ENCODE measurements at regions not wholly inside any gene's neighbourhood (a gene's known extent, or its start where the extent isn't known, plus 50 kb on each side); places are given as distances from the start of the nearest gene placed in this dataset.
"Not testable (repeated sequence)": the region's sequence is repeated elsewhere in the genome, so short reads cannot be mapped to it uniquely, and the experiment has no call there.

DNA sequence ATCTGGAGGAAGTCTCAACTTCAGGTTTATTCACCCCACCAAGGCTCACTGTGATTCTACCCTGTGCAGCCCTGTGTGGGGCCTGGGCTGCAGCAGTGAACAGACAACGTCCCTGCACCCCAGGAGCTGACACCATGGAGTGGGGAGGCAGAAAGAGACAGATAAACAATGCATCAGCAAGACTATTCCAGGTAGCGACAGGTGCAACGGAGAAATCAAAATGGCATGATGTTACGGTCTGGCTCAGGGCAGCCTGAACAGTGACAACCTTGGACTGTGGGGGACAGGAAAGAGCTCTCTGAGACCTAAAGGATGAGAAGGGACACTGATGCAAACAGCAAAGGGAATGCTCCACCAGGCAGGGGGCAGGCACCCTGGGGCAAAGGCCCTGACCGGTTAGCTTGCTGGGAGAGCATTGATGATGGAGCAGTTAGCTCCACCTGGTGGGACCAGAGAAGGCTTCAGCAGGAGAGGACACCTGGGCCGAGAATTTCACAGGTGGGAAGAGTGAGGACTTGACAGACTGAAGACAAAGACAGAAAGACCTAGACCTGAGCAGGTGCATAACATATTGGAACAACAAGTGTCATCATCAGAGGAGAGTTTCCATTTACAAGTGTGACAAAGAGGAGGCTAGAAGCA, 589.9 kb downstream of the MATN1 start:
- H3K4me3 ChIP-seq (ENCODE audit: low read depth, low read length), result no peak overlapping the region
- Mint-ChIP-seq H3K27ac (no peak overlapping the region), H3K9me3 (peaks cover 0 to 4% (median 0%) of the 10 kb centered on the region in 7 donors), H3K4me3 (no peak overlapping the region), H3K4me1 (no peaks in the 10 kb centered on the region), H3K27me3 (no peaks in the 10 kb centered on the region), H3K36me3 (no peaks in the 10 kb centered on the region)
- no peak for DNase-seq
- ATAC-seq (ENCODE audit: low read depth in 2 of 2), result no peak
- no peaks in the 10 kb centered on the region for H3K36me3 ChIP-seq (ENCODE audit: control insufficient read depth, insufficient read depth, low read length)
- H3K27me3 ChIP-seq (ENCODE audit: control insufficient read depth, insufficient read depth, low read length), result no peaks in the 10 kb centered on the region
- H3K27ac ChIP-seq (ENCODE audit: insufficient read depth, low read length, poor library complexity, severe bottlenecking), result no peak overlapping the region
- no peaks in the 10 kb centered on the region for H3K4me1 ChIP-seq (ENCODE audit: control insufficient read depth, insufficient read depth, low read length, poor library complexity, severe bottlenecking)
- no peaks in the 10 kb centered on the region for H3K9me3 ChIP-seq (ENCODE audit: control insufficient read depth in 2 of 2, low read length in 2 of 2)

DNA sequence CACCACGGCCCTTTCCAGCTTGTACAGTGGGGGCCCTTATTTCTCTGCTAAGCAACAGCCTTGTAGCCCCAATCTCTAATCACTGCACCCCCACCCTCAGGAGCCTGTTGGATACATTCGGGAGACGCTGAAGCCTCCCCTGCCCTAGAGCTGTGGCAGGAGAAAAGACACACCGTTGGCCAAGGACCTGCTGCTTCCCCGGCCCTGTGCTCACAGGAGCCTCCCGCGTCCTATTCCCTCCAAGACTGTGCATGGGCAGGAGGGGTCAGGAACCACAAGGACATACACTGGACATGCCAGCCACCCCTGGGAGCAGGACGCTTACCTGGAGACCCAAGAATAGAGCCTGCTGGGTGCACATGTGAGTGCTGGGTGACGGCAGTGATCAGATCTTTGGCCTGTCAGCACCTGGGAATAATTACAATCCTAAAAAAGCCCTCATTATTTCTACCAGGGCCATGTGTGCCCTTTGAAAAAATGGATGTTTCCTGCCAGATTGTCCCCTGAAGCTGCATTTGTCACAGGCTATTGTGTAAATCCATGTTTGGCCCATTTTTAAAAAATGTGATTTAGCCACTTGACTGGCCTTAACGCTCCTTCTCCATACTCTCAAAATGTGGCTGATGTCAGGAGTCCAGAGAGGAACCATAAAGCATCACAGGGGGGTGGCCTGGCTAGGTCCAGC, 590.6 kb downstream of the MATN1 start:
- Mint-ChIP-seq H3K4me1 (no peaks in the 10 kb centered on the region), H3K9me3 (peaks cover 0 to 4% (median 0%) of the 10 kb centered on the region in 7 donors), H3K4me3 (no peak overlapping the region), H3K36me3 (no peaks in the 10 kb centered on the region), H3K27ac (no peak overlapping the region), H3K27me3 (no peaks in the 10 kb centered on the region)
- Histone ChIP-seq H3K36me3 (ENCODE audit: control insufficient read depth, insufficient read depth, low read length) (no peaks in the 10 kb centered on the region), H3K4me1 (ENCODE audit: control insufficient read depth, insufficient read depth, low read length, poor library complexity, severe bottlenecking) (no peaks in the 10 kb centered on the region), H3K27ac (ENCODE audit: insufficient read depth, low read length, poor library complexity, severe bottlenecking) (no peak overlapping the region), H3K9me3 (ENCODE audit: control insufficient read depth in 2 of 2, low read length in 2 of 2) (no peaks in the 10 kb centered on the region), H3K27me3 (ENCODE audit: control insufficient read depth, insufficient read depth, low read length) (no peaks in the 10 kb centered on the region), H3K4me3 (ENCODE audit: low read depth, low read length) (no peak overlapping the region)
- ATAC-seq (ENCODE audit: low read depth in 2 of 2) (no peak), DNase-seq (no peak)

DNA sequence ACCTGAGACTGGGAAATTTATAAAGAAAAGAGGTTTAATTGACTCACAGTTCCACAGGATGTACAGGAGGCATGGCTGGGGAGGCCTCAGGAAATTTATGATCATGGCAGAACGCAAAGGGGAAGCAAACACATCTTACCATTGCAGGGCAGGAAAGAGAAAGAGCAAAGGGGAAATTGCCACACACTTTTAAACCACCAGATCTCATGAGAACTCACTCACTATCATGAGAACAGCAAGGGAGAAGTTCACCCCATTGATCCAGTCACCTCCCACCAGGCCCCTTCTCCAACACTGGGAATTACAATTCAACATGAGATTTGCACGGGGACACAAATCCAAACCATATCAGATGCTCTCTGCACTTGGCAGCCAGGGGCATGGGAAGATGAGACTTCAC, 592.8 kb downstream of the MATN1 start:
- not testable (repeated sequence) for H3K27ac ChIP-seq (ENCODE audit: insufficient read depth, low read length, poor library complexity, severe bottlenecking); DNase-seq; ATAC-seq (ENCODE audit: low read depth in 2 of 2); H3K4me1 Mint-ChIP-seq; H3K36me3 ChIP-seq (ENCODE audit: control insufficient read depth, insufficient read depth, low read length); H3K27ac Mint-ChIP-seq; H3K27me3 Mint-ChIP-seq; H3K4me1 ChIP-seq (ENCODE audit: control insufficient read depth, insufficient read depth, low read length, poor library complexity, severe bottlenecking); H3K9me3 ChIP-seq (ENCODE audit: control insufficient read depth in 2 of 2, low read length in 2 of 2); H3K36me3 Mint-ChIP-seq; H3K27me3 ChIP-seq (ENCODE audit: control insufficient read depth, insufficient read depth, low read length); H3K4me3 ChIP-seq (ENCODE audit: low read depth, low read length); H3K4me3 Mint-ChIP-seq; H3K9me3 Mint-ChIP-seq

- Mint-ChIP-seq H3K27me3 (no peaks in the 10 kb centered on the region), H3K36me3 (no peaks in the 10 kb centered on the region), H3K9me3 (no peaks in the 10 kb centered on the region), H3K4me3 (no peak overlapping the region), H3K4me1 (no peaks in the 10 kb centered on the region), H3K27ac (no peak overlapping the region)
- H3K4me3 ChIP-seq (ENCODE audit: low read depth, low read length), result no peak overlapping the region
- no peaks in the 10 kb centered on the region for H3K4me1 ChIP-seq (ENCODE audit: control insufficient read depth, insufficient read depth, low read length, poor library complexity, severe bottlenecking)
- no peak overlapping the region for H3K27ac ChIP-seq (ENCODE audit: insufficient read depth, low read length, poor library complexity, severe bottlenecking)
- DNase-seq, result no peak
- H3K27me3 ChIP-seq (ENCODE audit: control insufficient read depth, insufficient read depth, low read length), result no peaks in the 10 kb centered on the region
- no peaks in the 10 kb centered on the region for H3K9me3 ChIP-seq (ENCODE audit: control insufficient read depth in 2 of 2, low read length in 2 of 2)
- ATAC-seq (ENCODE audit: low read depth in 2 of 2), result no peak
- H3K36me3 ChIP-seq (ENCODE audit: control insufficient read depth, insufficient read depth, low read length), result no peaks in the 10 kb centered on the region
Observed at GRCh38 chr1:30130099-30130498, 593.3 kb downstream of the MATN1 start.

DNA sequence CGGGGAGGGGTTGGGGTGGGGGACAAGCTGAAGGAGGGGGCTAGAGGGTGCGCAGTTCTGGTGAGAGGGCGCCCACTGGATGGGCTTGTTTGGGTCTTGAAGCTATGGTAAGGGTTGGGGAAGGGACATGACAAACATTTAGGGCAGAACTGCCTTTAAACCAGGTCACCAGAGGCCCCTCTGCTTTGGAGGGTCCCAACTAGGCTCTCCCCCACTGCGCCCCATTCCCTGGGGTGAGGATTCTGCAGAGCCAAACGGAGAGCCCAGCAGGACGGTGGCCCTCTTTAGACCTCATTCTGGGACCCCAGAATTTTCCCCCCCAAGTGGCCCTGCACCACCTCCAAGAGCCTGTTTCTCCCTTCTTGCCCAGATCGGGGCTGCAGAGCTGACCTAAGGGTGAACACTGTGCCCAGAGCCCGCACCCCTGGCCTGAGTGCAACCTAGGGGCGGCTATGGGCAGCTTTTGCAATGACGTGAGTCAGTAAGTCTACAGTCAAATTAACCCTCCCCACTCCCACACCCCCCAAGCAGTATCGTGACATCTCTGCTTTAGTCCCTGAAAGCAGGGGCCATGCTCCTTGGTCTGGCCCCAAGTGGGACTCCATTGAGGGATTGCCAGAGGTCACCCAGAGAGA, 593.8 kb downstream of the MATN1 start:
- DNase-seq (no peak), ATAC-seq (ENCODE audit: low read depth in 2 of 2) (no peak)
- Mint-ChIP-seq H3K4me1 (no peaks in the 10 kb centered on the region), H3K27ac (no peak overlapping the region), H3K4me3 (no peak overlapping the region), H3K27me3 (no peaks in the 10 kb centered on the region), H3K9me3 (no peaks in the 10 kb centered on the region), H3K36me3 (no peaks in the 10 kb centered on the region)
- no peak overlapping the region for H3K4me3 ChIP-seq (ENCODE audit: low read depth, low read length)
- no peaks in the 10 kb centered on the region for H3K4me1 ChIP-seq (ENCODE audit: control insufficient read depth, insufficient read depth, low read length, poor library complexity, severe bottlenecking)
- no peak overlapping the region for H3K27ac ChIP-seq (ENCODE audit: insufficient read depth, low read length, poor library complexity, severe bottlenecking)
- H3K36me3 ChIP-seq (ENCODE audit: control insufficient read depth, insufficient read depth, low read length), result no peaks in the 10 kb centered on the region
- no peaks in the 10 kb centered on the region for H3K9me3 ChIP-seq (ENCODE audit: control insufficient read depth in 2 of 2, low read length in 2 of 2)
- H3K27me3 ChIP-seq (ENCODE audit: control insufficient read depth, insufficient read depth, low read length), result no peaks in the 10 kb centered on the region

- H3K36me3 Mint-ChIP-seq, result no peaks in the 10 kb centered on the region
- ATAC-seq (ENCODE audit: low read depth in 2 of 2) (no peak), DNase-seq (no peak)
- no peak overlapping the region for H3K27ac ChIP-seq (ENCODE audit: insufficient read depth, low read length, poor library complexity, severe bottlenecking)
- no peak overlapping the region for H3K4me3 ChIP-seq (ENCODE audit: low read depth, low read length)
- no peak overlapping the region for H3K4me3 Mint-ChIP-seq
- no peak overlapping the region for H3K27ac Mint-ChIP-seq
- H3K9me3 Mint-ChIP-seq, result no peaks in the 10 kb centered on the region
- no peaks in the 10 kb centered on the region for H3K9me3 ChIP-seq (ENCODE audit: control insufficient read depth in 2 of 2, low read length in 2 of 2)
- H3K27me3 Mint-ChIP-seq, result no peaks in the 10 kb centered on the region
- H3K27me3 ChIP-seq (ENCODE audit: control insufficient read depth, insufficient read depth, low read length), result no peaks in the 10 kb centered on the region
- H3K4me1 Mint-ChIP-seq, result no peaks in the 10 kb centered on the region
- H3K4me1 ChIP-seq (ENCODE audit: control insufficient read depth, insufficient read depth, low read length, poor library complexity, severe bottlenecking), result no peaks in the 10 kb centered on the region
- no peaks in the 10 kb centered on the region for H3K36me3 ChIP-seq (ENCODE audit: control insufficient read depth, insufficient read depth, low read length)
Observed at GRCh38 chr1:30129001-30129408, 594.4 kb downstream of the MATN1 start.

DNA sequence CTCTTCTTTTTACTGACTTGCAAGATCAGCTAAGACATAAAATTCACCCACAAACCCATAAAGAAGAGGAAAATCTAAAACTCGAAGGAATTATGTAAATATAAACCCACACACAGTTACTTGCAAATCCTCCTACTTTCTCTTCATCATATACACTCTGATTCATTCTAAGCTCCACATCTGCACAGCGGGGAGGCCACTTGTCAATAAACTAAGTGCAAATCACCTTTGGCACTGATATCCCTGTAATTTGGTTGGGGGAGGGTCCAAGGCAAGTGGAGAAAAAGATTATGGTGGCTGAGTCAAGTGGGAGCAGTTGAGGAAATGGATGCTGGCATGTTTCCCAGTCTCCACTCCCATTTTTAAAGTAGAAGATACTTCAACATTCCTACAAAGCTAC, 596.5 kb downstream of the MATN1 start:
- no peak for ATAC-seq (ENCODE audit: low read depth in 2 of 2)
- Mint-ChIP-seq H3K36me3 (no peaks in the 10 kb centered on the region), H3K9me3 (no peaks in the 10 kb centered on the region), H3K27ac (no peak overlapping the region), H3K4me3 (no peak overlapping the region), H3K27me3 (no peaks in the 10 kb centered on the region), H3K4me1 (no peaks in the 10 kb centered on the region)
- no peak for DNase-seq
- H3K4me3 ChIP-seq (ENCODE audit: low read depth, low read length), result no peak overlapping the region
- no peaks in the 10 kb centered on the region for H3K36me3 ChIP-seq (ENCODE audit: control insufficient read depth, insufficient read depth, low read length)
- H3K4me1 ChIP-seq (ENCODE audit: control insufficient read depth, insufficient read depth, low read length, poor library complexity, severe bottlenecking), result no peaks in the 10 kb centered on the region
- H3K9me3 ChIP-seq (ENCODE audit: control insufficient read depth in 2 of 2, low read length in 2 of 2), result no peaks in the 10 kb centered on the region
- H3K27ac ChIP-seq (ENCODE audit: insufficient read depth, low read length, poor library complexity, severe bottlenecking), result no peak overlapping the region
- no peaks in the 10 kb centered on the region for H3K27me3 ChIP-seq (ENCODE audit: control insufficient read depth, insufficient read depth, low read length)

DNA sequence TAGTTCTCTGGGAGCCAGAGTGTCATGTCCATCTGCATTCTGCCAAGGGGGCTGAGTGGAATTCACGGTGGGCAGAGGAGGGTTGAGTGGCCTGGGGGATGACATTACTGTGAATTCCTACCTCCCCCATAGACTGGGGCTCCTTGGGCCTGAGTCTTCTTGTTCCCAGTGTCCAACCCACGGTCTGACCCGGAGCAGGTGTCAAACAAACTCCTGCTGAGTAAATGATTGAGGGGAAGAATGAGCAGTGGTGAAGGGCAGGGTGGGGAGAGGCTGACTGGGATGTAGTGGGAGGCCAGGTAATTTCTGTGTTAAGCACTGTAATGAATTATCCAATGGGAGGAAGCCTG, 597.6 kb downstream of the MATN1 start:
- no peaks in the 10 kb centered on the region for H3K9me3 Mint-ChIP-seq
- no peak for ATAC-seq (ENCODE audit: low read depth in 2 of 2)
- Histone ChIP-seq H3K27me3 (ENCODE audit: control insufficient read depth, insufficient read depth, low read length) (no peaks in the 10 kb centered on the region), H3K9me3 (ENCODE audit: control insufficient read depth in 2 of 2, low read length in 2 of 2) (no peaks in the 10 kb centered on the region), H3K27ac (ENCODE audit: insufficient read depth, low read length, poor library complexity, severe bottlenecking) (no peak overlapping the region), H3K4me1 (ENCODE audit: control insufficient read depth, insufficient read depth, low read length, poor library complexity, severe bottlenecking) (no peaks in the 10 kb centered on the region), H3K36me3 (ENCODE audit: control insufficient read depth, insufficient read depth, low read length) (no peaks in the 10 kb centered on the region), H3K4me3 (ENCODE audit: low read depth, low read length) (no peak overlapping the region)
- H3K27me3 Mint-ChIP-seq, result no peaks in the 10 kb centered on the region
- H3K4me3 Mint-ChIP-seq, result no peak overlapping the region
- DNase-seq, result no peak
- no peaks in the 10 kb centered on the region for H3K36me3 Mint-ChIP-seq
- no peaks in the 10 kb centered on the region for H3K4me1 Mint-ChIP-seq
- no peak overlapping the region for H3K27ac Mint-ChIP-seq
